Posterior cingulate gyrus (tissue), 11 donors: ENCODE measurements at regions not wholly inside any gene's neighbourhood (a gene's known extent, or its start where the extent isn't known, plus 50 kb on each side); places are given as distances from the start of the nearest gene placed in this dataset.

Source experiments
- DNase-seq, 10 donors: peaks; one replicate each; pipeline versions ENCODE4 v3.0.0 to v3.0.0-alpha.2; 2020 to 2021; ENCODE audit warnings: mixed read lengths in 3 of 10
- intact Hi-C: fragments of 100-400 bp; cut with DNase I; formaldehyde crosslinking; loops from one replicate; pipeline ENCODE4 v1.15.1; 2023

DNA sequence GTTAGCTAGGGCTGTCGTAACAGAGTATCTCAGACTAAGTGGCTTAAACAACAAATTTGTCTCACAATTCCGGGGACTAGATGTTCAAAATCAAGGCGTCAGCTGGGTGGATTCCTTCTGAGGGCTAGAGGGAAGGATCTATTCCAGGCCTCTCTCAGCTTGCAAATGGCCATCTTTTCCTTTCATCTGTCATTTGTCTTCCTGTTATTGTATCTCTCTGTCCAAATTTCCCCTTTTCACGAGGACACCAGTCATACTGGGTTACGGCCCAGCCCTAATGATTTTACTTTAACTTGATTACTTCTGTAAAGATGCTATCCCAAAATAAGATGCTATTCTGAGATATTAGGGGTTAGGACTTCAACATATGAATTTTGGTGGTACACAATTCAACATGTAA lies 119.0 kb upstream of the CPSF6 start:
- intact Hi-C loops: no loop called here
- DNase-seq: no peak

DNA sequence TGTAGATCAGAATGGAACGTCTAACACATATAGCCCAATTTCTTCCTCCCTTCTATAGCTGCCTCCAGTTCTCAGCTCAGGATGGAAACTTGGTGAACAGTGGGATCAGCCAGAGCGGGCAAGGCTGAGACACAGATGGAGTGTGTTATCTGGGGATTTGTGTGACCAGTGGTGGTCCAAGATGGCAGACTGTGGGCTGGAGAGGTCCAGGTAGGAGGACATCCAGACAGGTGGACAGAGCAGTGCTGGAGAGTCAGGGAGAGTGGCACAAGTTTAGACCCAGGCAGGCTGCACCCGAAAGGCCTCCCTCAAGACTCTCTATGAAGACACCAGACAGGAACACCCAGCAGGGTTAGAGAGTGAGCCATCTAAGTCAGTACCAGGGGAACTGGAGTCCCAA lies 116.1 kb upstream of the CPSF6 start:
- DNase-seq: no peak
- intact Hi-C loops: no loop called here

DNA sequence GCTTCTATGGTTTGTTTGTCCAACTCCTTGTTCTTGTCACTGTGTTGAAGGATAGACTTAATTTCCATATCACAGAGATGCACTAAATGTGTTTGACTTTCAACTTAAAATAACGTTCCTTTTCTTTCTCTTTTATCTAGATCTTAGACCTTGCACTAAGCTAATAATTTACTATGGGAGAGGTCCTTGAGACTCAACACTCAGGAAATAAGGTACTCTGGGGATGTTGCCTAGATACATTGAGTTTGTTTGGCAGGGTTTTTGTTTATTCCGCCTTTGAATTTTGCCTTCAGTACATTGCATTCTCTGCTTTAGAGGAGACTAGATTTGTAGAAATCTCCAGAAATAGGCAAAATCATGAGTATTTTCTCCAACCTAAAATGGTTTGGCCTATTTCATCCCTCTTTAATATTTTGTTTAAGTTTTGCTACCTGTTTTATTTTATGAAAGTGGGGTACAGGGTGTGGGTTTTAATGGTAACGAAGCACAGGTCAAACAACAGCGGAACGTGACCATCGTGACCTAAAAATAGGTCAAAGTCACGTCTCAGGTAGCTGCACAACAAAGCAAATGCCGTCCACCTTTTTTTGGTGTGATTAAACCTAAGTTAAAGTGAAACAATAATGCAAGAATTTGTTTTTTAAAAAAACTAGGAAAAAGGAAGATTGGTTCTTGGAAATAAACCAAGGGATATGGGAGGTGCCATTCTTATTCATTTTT lies 115.3 kb upstream of the CPSF6 start:
- intact Hi-C loops: no loop called here
- DNase-seq: no peak

DNA sequence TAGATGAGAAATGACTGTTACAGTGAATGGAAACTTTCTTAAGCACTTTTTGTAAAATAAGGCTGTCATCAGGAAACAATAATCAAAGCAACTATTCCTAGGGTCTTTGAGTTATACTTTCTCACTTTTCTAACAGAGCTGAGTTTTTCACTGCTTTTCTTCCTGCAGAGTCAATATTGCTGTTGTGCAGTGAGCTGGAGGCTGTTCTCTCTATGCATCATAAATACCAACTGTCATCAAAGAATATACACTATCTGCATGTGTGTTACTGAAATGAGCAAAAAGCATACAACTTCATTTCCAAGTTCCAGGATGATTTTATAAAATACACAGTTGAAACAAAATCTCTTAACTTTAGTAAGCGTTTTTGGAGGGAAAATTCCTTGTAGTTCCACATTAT lies 110.4 kb upstream of the CPSF6 start:
- intact Hi-C loops: no loop called here
- DNase-seq: no peak

DNA sequence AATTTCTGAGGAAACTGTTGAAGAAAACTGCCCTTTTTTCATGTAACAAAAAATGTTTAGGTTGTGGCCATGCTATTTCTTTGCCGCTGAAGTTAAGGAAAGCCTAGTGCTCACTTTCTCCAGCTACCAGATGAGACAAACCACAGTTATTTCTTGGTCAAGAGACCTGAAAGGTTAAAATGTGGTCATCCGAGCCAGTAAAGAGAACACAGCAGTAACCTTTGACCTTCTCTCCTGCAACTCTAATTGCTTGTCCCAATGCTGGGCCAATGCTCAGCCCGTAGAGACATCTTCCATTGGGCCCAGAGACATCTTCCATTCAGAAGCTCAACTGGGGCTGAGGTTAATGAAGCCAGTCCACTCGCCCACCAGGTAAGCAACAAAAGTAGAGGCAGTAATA lies 109.8 kb upstream of the CPSF6 start:
- intact Hi-C loops: no loop called here

DNA sequence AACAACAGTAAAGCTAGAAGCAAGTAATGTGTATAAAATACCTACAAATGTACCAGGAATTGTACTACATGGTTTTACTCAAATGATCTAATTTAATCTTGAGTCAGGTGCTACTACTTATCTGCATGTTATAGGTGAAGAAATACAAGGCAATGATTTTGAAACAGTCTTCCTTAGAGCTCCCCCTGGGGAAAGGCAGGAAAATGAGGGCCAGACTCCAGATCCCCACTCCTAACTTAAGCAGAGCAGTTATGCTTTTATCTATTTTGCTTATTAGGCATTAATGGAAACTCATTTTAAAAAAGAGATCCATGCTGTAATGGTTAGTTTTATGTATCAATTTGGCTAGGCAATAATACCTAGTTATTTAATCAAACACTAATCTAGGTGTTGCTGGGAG lies 109.3 kb upstream of the CPSF6 start:
- intact Hi-C loops: no loop called here
- DNase-seq: no peak

More for the DNA sequence above, 109.8 kb upstream of the CPSF6 start:
- no peak for DNase-seq

DNA sequence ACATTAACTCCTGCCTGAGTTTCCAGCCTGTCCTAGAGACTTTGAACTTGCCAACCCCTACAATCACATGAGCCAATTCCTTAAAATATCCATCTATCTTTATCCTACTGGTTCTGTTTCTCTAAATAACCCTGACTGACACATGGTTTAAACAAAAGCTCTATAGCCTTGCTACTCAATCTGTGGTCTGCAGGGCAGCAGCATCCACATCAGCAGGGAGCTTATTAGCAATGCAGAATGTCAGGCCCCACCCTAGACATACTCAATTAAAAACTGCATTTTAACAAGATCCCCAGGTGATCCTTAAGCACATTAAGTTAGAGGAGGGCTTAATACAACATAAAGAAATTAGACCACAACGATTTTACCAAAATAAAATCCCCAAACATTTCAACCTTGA lies 108.3 kb upstream of the CPSF6 start:
- no peak for DNase-seq
- intact Hi-C loops: no loop called here

DNA sequence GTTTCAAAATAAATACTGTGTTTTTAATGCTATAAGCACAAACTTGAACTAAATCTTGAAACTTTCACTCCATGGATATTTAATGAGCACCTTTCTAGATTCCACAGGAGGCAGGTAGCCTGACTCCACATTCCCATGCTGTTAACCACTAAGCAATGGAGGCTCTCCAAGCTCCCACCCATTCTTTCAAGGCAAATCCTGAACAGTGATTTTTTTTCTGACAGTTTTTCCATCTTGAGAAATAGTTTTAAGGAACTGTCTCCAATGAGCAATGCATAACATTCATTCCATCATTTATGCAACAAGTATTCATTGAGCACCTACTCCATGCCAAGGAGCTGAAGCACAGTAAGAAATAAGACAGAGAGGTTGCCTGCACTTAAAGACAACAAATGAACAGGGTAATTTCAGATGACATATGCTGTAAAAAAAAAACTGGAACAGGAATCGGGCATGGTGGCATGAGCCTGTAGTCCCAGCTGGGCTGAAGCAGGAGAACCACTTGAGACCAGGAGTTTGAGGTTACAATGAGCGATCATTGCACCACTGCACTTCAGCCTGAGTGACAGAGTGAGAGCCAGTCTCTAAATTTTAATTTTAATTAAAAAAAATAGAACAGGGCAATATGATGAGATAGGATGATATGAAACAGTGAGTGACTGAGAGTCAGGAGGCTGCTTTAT lies 102.3 kb upstream of the CPSF6 start:
- DNase-seq: no peak

DNA sequence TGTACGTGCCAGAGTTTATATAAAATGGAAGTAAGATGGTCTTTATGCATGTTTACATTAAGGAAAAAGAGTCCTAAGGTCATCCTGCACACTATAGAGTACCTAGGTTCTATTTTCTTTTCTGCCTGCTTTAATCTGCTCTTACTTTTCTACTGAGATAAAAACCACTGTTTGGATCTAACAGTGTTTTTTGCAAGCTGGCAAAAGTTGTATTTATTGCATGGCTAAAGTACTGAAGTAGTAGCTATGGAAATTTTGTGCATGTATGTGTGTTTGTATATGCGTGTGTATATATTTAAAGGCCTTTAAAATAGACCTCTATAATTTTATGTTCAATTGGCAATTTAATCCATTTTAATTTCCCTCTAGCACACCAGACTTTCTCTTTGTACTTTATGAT lies 98.3 kb upstream of the CPSF6 start:
- DNase-seq: no peak
- intact Hi-C loops: no loop called here

More for the DNA sequence above, 102.3 kb upstream of the CPSF6 start:
- intact Hi-C loops: no loop called here

DNA sequence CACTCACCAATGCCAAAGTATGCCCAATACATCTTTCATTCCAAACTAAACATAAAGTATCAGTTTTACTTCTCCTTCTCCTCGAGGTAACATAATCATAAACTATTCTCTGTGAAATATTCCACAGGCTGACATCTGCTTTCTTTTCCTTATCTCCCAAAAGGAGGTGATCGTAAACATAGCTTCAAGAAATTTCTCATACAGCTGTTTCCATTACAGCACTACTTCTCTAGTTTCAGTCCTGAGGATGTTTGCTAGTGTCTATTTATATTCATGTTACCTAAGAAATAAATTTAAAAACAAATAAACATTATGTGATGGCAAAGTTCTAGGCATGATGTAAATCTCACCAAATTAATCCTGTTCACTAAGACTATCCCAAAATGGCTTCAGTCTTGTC lies 90.1 kb upstream of the CPSF6 start:
- no peak for DNase-seq
- intact Hi-C loops: no loop called here

DNA sequence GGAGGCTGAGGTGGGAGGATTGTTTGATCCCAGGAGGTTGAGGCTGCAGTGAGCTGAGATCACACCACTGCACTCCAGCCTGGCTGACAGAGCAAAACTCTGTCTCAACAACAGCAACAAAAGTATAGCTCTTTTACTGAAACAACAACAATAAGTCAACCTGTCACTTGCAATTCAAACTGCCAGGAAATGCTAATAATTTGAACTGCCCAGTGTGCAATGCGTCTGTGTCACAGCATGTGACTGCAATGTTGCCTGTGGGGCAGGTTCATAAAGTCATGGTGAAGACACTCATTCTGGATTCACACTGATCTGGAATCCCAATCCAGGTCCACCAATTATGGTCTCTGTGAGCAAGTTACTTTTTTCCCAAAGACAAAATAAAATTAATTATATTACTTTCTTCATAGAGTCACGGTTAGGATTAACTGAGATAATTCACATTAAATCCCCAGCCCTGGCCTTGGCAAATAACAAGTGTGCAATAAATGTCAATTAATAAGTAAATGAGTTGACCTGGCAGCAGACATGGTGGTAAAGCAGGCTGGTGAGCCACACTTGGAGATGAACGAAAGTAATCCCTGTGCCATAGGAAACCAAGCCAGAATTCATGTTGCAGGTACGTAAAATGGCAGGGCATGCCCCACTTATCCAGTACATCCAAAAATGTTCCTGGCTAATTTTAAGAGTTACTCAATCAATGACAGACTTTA lies 89.1 kb upstream of the CPSF6 start:
- DNase-seq: no peak
- intact Hi-C loops: loop anchor here (10.0 kb wide), 1 partner anchor 315 kb away; no protein-coding TSS in a partner anchor

DNA sequence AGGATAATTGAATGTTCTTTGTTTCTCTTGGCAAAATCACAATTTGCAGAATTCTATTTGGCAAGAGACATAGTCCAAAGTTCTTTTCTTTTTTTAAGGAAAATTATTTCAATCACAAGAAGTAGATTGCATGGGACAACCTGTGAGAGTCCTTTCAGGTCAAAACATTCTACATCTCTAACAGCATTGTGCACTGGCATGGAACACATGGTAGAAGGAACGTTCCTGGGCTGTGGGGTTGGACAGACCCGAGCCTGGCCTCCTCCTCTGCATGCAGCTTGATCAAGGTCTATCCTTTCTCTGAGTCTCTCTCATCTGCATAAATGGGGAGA lies 88.6 kb upstream of the CPSF6 start:
- intact Hi-C loops: loop anchor here (10.0 kb wide), 1 partner anchor 316 kb away; no protein-coding TSS in a partner anchor
- DNase-seq: no peak

DNA sequence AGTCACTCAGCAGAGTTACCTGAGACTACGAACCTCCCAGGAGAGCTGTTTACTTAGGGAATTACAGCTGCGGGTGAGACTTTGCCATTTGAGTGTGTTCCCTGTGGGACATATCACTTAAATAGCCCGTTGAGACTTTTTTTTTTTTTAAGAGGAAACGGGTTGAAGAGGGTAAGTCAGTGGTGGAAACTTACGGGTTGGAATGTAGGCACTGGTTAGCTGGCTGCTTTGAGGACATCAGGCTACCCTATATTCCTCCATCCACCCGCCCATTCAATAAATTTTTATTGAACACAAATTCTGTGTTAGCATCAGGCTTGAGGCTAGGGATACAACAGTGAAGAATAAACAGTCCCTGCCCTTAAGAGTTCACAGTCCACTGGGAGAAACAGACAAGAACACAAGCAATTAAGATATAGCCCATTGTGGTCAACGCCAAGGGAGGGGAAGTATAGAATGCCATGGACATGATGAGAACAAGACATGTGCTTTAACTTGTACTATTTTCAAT lies 88.1 kb upstream of the CPSF6 start:
- no peak for DNase-seq
- intact Hi-C loops: loop anchor here (10.0 kb wide), 1 partner anchor 317 kb away; no protein-coding TSS in a partner anchor

DNA sequence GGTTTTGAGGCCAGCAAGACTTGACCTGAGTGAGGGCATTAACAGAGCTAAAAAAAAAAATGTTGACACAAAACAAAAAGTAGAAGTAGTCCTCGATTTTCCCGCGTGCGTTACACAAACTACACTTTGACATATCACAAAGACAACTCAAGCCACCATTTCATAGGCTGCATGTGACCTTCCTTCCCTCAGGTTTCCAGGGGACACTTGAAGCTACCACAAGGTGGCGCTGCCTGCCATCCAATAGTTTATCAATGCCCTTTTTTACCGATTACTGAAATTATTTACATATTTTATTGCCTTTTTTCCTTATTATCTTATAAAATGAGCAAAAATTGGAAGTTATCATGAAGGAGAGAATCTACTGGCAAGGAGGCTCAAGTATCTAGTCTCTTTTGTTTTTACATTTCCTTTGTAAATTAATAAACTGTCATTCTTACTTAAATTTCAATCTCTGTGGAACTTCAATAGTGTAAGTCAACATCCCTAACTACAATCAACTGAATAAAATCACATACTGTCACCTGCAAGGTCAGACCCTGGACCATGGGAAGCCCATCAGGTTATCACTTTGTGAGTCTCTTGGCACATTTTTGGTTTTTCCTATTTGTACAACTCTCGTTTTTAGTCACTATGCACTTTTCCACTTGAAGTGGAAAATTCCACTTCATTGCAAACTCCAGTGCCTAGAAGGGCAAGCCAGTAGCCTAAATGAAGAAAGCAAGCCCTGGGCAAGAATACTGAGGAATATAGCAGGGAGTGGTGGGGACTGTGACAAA lies 84.6 kb upstream of the CPSF6 start:
- intact Hi-C loops: loop anchor here (1.0 to 10.0 kb wide), 2 partner anchors 100 to 320 kb away; no protein-coding TSS in a partner anchor

DNA sequence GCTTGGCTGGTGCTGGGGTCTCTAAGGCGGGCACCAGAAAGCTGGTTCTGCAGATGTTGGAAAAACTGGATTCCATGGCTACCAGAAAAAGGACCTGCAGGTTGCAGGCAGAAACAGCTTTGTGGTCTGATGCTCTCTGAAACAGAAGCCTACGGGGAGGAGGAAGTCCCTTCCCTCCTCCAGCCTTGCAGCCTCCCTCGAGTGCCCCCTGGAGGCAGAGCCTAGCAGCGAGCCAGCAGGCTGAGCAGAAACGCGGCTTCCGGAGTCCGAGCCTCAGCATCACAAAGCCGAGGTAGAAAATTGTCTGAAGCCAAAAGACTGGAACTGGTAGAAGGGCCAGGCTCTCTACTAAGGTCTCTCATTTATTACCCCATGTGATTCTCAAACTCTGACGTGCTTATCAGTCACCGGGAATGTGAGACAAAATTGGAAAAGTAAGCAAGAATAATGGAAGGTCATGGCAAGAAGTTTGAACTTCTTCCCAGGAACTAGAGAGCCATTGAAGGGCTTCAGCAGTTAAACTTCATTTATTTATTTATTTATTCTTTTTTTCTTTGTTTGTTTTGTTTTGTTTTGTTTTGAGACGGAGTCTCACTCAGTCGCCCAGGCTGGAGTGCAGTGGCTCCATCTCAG lies 82.2 kb upstream of the CPSF6 start:
- intact Hi-C loops: loop anchor here (1.0 to 10.0 kb wide), 2 partner anchors 82 to 322 kb away; partner anchors contain the start of gene CPSF6
- DNase-seq: peak; percentile 68 to 97 (median 88)

More for the DNA sequence above, 84.6 kb upstream of the CPSF6 start:
- peak in 7 of 10 donors; percentile 49 to 89 (median 71) for DNase-seq

DNA sequence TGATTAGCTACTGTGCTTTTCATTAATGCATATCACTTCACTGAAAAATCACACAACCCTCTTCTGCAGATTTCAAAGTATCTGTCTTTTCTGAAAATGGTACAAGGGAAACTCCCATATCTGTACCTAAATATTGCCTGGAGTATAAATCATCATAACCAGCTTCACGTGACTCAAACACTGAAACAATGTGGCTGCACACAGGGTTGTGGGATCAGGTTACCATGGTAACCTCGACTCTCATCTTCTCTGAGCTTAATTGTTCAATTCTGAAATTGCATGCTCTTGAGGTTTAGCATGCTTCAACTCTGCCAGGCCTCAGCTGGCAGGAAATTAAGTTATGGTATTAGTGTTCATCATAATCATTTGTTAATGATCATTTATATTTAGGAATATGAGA lies 77.5 kb upstream of the CPSF6 start:
- DNase-seq: no peak
- intact Hi-C loops: no loop called here

DNA sequence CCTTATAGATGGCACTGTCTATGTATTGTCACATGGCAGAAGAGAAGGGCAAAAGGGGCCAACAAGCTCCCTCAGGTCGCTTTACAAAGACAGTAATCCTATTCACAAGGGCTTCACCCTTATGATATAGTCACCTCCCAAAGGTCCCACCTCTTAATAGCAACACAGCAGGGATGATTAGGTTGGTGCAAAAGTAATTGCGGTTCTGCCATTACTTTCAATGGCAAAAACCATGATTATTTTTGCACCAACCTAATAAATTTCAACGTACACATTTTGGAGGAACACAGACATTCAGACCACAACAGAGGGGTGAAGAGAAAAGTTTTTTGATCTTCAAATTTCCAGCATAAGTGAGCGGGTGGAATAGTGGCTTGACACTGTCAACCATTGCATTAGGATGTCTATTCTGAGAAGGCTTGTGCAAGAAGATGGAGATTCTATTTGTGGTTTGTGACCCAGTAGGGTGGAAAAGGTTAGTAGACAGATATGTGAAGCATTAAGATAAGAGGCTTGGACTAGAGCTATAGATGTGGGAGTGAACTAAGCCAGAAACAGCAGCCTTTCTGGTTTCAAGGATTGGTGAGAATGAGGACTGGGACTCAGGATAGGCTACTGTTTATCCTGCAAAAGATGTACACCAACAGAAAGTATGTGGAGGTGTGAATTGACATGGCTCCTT lies 75.5 kb upstream of the CPSF6 start:
- intact Hi-C loops: no loop called here

DNA sequence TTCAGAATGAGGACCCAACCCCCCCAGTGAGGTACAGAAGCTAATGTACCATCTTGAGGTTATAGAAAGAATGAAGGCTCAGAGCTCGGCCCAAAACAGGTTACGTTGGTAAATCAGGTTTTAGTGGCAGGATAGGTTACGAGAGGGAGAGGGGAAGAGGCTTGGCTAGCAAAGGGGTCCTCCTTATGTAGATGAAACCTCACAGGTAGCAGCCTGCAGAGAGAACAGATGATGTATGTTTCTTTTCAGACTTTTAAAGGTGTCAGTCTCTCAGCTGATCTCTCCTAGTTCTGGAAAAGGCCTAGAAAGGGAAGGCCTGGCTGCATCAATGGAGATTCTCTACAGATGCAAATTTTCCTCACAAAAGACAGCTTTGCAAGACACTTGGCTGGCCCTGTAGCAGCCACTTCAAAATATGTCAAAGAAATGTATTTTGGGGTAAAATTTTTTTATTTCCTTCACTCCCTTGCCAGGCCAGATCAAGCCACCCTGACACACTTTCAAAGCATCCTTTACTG lies 71.7 kb upstream of the CPSF6 start:
- intact Hi-C loops: no loop called here
- DNase-seq: no peak

More for the DNA sequence above, 75.5 kb upstream of the CPSF6 start:
- DNase-seq: no peak

DNA sequence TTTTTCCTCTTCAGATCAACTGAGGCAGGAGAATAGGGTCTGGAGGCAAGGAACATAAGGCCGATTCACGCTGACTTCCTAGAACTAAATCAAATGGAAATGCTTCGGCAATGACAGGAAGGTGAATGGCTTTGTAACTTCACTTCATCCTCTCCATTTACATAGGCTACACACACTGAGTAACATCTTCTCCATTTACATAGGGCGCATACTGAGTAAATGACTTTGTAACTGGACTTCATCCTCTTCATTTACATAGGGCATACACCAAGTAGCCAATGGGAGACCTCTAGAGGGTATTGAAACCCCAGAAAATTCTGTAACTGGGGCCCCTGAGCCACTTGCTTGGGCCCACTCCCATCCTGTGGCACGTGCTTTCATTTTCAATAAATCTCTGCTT lies 71.0 kb upstream of the CPSF6 start:
- DNase-seq: no peak
- intact Hi-C loops: no loop called here
